ENCODE measurements at regions not wholly inside any gene's neighbourhood (a gene's known extent, or its start where the extent isn't known, plus 50 kb on each side); places are given as distances from the start of the nearest gene placed in this dataset.

DNA sequence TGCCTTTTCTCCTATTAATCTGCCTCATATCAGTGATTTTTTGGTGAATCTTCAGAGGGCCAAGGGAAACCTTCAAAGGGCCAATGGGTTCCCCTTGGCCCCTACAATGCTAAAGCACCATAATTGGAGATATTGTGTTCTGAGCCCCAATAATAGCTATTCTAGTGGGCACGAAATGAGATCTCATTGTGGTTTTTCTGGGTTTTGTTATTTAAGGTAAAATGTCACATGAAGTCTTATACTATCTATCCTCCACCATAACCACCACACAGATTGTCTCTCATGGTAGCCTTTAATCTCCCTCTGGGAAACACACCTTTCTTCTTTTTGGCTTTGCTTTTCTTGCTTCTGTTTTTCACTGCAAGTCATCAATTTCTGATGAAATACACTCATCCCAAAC lies 152.8 kb downstream of the B3GNT2 start:
- Histone ChIP-seq H3K27me3 (ENCODE audit: control insufficient read depth, insufficient read depth, low read length) (no peaks in the 10 kb centered on the region), H3K27ac (ENCODE audit: low read depth, low read length) (no peak overlapping the region), H3K4me3 (ENCODE audit: low read depth, low read length) (no peak overlapping the region), H3K9me3 (ENCODE audit: control insufficient read depth, insufficient read depth, low read length) (no peaks in the 10 kb centered on the region)
- no peak for DNase-seq (ENCODE audit: low read depth, low spot score)
- TF ChIP-seq, protein P1, sequence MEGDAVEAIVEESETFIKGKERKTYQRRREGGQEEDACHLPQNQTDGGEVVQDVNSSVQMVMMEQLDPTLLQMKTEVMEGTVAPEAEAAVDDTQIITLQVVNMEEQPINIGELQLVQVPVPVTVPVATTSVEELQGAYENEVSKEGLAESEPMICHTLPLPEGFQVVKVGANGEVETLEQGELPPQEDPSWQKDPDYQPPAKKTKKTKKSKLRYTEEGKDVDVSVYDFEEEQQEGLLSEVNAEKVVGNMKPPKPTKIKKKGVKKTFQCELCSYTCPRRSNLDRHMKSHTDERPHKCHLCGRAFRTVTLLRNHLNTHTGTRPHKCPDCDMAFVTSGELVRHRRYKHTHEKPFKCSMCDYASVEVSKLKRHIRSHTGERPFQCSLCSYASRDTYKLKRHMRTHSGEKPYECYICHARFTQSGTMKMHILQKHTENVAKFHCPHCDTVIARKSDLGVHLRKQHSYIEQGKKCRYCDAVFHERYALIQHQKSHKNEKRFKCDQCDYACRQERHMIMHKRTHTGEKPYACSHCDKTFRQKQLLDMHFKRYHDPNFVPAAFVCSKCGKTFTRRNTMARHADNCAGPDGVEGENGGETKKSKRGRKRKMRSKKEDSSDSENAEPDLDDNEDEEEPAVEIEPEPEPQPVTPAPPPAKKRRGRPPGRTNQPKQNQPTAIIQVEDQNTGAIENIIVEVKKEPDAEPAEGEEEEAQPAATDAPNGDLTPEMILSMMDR (IDR thresholded peaks at IDR 0.05; ENCODE audit: low read depth, low read length) = no peak
- ChIA-PET CTCF (no interaction called here), POLR2A (no interaction called here)

DNA sequence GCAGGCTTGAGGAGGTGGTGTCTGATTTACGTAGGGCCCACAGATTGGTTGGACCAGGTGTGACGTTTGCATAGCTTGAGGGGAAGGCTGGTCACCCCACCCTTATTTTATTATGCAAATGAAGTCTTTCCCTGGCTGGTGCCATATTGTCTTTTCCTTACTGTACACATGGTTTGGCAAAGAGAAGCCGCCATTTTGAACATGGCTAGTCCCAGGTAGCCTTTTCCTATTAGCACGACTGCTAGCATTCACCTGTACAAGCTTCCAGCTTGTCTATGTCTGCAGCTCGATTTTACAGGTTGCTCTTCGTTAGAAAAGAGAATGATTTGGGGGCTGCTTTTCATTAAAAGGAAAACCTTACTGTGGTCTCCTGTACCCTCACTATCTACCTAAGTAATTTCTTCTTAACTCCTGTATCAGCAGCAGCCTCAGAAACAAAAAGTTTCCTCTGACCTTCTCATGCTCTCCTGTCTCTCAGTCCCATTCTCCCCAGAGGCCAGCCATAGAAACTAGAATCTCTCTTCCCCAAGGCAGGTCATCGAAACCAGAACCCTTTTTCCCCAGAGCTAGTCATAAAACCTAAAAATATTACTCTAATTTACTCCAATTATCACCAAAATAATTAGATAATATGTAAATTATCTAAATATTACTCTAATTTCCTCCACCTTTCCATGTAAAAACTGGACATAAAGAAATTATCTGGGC lies 151.8 kb downstream of the B3GNT2 start:
- no peaks in the 10 kb centered on the region for H3K9me3 ChIP-seq (ENCODE audit: control insufficient read depth, insufficient read depth, low read length)
- no peak overlapping the region for H3K4me3 ChIP-seq (ENCODE audit: low read depth, low read length)
- TF ChIP-seq, protein P1 (IDR thresholded peaks at IDR 0.05; ENCODE audit: low read depth, low read length) = no peak
- CTCF ChIA-PET = no interaction called here
- no peak overlapping the region for H3K27ac ChIP-seq (ENCODE audit: low read depth, low read length)
- H3K27me3 ChIP-seq (ENCODE audit: control insufficient read depth, insufficient read depth, low read length) = no peaks in the 10 kb centered on the region
- no peak for DNase-seq (ENCODE audit: low read depth, low spot score)
- POLR2A ChIA-PET = no interaction called here

DNA sequence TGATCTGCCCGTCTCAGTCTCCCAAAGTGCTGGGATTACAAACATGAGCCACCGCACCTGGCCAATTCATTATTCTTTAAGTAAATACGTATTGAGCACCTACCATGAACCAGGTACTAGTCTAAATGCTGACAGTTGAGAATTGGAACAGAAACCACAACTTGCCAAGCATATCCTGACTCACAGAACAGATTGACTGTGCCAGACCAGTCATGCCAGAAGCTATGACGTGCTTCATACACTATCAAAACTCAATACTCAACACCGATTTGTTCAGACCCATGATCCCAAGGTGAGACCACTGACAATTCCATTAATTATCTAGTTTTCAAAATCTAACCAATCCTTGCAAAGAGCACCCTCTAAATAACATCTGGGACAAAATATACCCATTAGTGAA lies 148.6 kb downstream of the B3GNT2 start:
- no peaks in the 10 kb centered on the region for H3K27me3 ChIP-seq (ENCODE audit: control insufficient read depth, insufficient read depth, low read length)
- CTCF ChIA-PET = no interaction called here
- TF ChIP-seq, protein P1 (IDR thresholded peaks at IDR 0.05; ENCODE audit: low read depth, low read length) = no peak
- no peak for DNase-seq (ENCODE audit: low read depth, low spot score)
- H3K4me3 ChIP-seq (ENCODE audit: low read depth, low read length) = no peak overlapping the region
- H3K27ac ChIP-seq (ENCODE audit: low read depth, low read length) = no peak overlapping the region
- no peaks in the 10 kb centered on the region for H3K9me3 ChIP-seq (ENCODE audit: control insufficient read depth, insufficient read depth, low read length)
- POLR2A ChIA-PET = no interaction called here

DNA sequence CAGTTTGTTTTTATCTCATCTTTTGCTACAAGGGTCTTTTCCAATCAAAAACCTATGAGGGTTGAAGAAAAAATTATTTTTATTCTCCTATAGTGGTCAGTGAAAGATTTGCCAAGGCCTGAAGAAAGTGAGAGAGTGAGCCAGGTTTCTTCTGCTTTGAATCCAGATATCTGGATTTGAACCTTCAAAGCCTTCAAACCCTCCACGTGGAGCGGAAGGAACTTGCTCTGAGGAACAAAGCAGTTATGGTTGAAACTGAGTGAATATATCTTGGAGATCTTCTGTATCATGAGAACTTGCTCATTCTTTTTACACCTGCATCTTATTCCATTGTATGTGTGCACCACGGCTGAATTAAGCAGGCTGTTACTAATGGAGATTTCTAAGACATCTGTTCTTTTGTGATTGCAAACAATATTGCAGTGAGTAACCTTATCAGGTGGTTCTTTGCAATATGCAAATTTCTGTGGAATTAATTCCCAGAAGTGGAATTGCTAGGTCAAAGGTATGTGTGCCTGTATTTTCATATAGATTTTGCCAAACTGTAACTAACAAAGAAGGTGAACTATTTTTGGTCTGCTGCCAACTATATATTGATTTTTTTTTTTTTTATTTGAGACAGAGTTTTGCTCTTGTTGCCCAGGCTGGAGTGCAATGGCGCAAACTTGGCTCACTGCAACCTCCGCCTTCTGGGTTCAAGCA lies 147.9 kb downstream of the B3GNT2 start:
- no peaks in the 10 kb centered on the region for H3K9me3 ChIP-seq (ENCODE audit: control insufficient read depth, insufficient read depth, low read length)
- DNase-seq (ENCODE audit: low read depth, low spot score) = no peak
- no peak overlapping the region for H3K27ac ChIP-seq (ENCODE audit: low read depth, low read length)
- H3K4me3 ChIP-seq (ENCODE audit: low read depth, low read length) = no peak overlapping the region
- H3K27me3 ChIP-seq (ENCODE audit: control insufficient read depth, insufficient read depth, low read length) = no peaks in the 10 kb centered on the region
- TF ChIP-seq, protein P1 (IDR thresholded peaks at IDR 0.05; ENCODE audit: low read depth, low read length) = no peak
- POLR2A ChIA-PET = no interaction called here
- CTCF ChIA-PET = no interaction called here

DNA sequence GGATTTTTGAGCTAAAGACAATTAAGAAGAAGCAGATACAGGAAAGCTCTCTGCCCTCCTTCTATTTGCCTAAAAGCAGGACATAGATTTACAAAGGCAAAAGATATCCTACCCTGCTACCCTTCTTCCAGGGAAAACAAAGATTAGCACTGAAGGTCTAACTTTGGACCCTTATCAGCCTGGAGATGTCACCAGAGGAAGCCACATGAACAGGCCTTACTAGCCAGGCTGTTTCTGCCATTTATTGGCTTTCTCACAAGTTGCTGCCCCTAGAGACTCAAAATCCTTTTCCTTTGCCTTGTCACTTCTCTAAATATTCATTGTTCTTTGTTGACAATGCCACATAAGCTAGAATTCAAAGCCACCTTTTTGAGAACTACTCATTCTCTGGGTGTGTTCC lies 147.3 kb downstream of the B3GNT2 start:
- ChIA-PET POLR2A (no interaction called here), CTCF (no interaction called here)
- DNase-seq (ENCODE audit: low read depth, low spot score) = no peak
- Histone ChIP-seq H3K27ac (ENCODE audit: low read depth, low read length) (no peak overlapping the region), H3K4me3 (ENCODE audit: low read depth, low read length) (no peak overlapping the region), H3K9me3 (ENCODE audit: control insufficient read depth, insufficient read depth, low read length) (no peaks in the 10 kb centered on the region), H3K27me3 (ENCODE audit: control insufficient read depth, insufficient read depth, low read length) (no peaks in the 10 kb centered on the region)
- TF ChIP-seq, protein P1 (IDR thresholded peaks at IDR 0.05; ENCODE audit: low read depth, low read length) = no peak

All from AG04450 (cell line).